ENCODE measurements at regions not wholly inside any gene's neighbourhood (a gene's known extent, or its start where the extent isn't known, plus 50 kb on each side); places are given as distances from the start of the nearest gene placed in this dataset.

DNA sequence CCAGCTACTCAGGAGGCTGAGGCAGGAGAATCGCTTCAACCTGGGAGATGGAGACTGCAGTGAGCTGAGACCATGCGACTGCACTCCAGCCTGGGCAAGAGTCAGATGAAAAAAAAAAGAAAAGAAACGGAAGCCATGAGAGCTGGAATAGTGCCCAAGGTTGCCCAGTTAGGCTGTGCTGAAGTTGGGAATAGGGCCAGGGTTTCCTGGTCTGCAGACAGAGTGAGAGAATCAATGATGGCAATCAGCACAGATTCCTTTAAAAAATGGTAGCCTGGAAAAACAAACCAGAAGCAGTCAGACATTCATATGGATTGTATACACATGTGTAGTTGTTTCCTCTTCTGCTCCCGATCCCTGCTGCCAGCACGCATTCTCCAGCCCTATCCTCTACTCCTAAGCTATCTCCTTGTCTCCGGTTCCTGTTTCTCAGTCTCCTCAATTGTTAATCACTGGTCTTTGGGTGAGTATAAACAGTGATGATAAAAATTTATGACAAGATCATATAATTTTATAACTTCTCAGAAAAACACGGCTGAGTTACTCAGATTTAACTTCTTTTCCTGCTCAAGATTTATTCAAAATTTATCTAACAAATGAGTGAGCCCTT is 316.2 kb upstream of the UMPS start:
- no peak for DNase-seq

- no peak for DNase-seq
Observed at GRCh38 chr3:124415446-124415960, 314.7 kb upstream of the UMPS start.

DNA sequence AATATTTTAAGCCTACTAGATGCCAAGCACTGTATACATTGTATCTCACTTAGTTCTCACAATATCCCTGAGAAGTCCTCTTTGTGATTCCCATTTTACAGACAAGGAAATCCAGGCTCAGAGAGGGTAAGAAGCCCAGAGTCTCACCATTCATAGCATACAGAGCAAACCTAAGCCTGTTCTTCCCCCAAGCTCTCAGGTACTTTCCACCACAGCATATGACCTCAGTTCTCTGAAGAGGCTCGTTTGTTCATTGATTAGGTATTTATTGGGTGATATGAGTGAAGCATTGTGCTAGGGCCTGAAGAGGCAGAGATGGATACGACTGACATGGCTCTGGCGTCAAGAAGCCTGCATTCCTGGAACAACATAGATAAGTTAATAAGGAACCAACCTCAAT is 310.9 kb upstream of the UMPS start:
- no peak for DNase-seq

DNA sequence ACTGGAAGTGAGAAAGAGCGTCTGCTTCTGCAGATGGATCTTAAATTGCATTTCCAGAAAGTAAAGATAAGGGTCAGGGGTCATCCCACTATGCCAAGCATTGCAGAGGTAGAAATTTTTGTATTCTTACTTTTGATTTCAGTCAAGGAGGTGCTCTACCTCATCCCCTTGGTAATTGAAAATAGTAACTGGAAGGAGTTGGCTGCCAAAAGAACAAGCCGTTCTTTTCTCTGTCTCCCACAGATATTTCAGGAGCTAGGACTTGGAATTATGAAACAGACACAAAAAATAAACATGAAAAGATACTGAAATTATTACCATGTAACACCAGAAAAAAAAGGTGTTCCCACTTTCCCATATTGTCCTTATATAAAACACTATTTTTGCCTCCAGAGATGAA is 309.9 kb upstream of the UMPS start:
- no peak for DNase-seq

DNA sequence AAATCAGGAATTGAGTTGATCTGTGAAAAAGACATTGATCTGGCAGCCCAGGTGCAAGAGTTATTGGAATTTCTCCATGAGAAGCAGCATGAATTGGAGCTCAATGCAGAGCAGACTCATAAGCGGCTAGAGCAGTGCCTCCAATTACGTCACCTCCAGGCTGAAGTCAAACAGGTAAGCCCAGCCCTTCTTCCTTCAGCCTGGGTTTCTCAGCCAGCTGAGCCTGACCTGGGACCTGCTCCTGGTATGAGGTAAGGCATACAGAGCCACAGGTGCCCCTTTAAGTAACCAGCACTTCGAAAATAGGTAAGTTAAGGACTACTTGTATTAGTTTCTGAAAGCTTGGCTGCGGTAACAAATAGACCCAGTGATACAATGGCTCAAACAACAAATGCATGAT is 307.4 kb upstream of the UMPS start:
- no peak for DNase-seq

GRCh38 chr3:124424396-124424795 is 305.9 kb upstream of the UMPS start:
- no peak for DNase-seq

DNA sequence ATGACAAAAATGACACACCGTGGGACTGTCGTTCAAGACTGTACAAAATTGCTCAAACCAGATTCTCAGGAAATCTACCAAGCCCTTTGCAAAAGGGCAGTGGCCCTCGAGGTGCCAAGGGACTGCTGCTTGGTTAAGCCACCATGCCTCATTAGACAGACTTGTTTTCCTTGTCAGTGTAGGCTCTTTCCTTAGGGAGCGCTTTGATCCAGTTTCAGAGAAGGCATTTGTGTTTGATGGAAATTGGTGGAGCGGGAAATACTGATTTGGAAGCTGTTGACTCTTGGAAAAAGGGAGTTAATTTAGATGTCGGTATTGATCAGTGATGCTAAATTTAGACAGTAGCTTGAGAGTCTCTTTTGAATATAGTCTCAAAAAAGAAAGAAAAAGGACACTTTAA is 304.3 kb upstream of the UMPS start:
- no peak for DNase-seq

- DNase-seq = no peak
Observed at GRCh38 chr3:124428372-124429128, 301.7 kb upstream of the UMPS start.

DNA sequence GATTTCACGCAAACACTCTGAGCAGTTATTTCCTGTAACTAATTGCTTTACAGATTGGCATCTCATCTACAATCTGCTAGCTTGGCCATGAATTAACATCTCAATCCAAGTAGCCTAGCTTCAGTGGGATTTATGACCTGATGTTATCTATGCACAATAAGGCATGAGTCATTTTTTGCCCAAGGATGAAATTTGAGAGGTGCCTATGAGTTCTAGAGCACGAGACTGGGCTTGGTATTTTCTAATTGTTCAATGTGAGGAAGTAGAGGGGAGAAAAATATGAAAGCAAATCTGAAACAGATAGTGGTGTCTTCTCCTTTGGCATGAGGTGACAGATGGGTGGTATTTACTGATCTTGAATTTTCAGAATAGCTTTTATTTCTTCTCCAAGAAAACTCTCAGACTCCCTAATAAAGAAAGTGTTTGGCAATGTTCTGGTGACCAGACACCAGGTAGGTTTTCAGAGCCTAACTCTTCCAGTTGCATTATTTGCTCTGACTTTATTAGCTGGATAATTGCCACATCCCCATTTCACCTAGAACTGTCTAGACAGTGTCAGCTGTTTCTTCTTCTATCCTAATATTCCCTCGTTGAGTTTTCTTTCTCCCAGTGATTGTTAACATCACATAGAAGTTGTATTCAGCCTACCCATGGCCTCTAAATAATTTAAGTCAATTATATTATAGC is 301.0 kb upstream of the UMPS start:
- no peak for DNase-seq

DNA sequence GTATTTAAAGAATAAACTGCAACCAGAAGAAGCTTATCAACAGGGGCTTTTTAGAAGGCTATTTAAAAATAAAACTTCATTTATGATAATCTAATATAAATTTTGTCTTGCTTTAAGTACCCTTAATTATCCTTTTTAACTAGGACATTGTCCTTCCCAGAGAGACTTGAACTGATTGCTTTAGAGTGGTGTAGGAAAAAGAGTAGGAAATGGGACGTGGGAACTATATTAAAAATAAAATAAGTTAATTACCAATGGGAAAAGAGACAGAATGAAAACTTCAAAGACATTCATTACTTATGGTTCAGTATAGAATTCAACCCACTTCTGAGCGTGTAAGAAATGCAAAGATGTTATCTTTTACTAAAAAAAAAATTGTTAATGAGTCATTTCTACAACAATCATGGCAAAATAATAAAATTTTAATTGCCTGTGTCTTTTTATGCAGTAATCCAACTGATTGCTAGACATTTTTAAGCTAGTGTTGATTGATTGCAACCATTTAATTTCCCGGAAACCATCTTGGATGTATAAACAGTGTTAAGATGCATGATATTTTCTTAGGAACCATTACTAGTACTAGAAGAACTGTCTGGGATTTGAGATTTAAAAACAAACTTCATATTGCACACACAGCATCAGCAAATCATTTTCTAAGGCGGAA is 298.8 kb upstream of the UMPS start:
- DNase-seq = no peak

GRCh38 chr3:124434176-124434575 is 296.1 kb upstream of the UMPS start:
- no peak for DNase-seq

DNA sequence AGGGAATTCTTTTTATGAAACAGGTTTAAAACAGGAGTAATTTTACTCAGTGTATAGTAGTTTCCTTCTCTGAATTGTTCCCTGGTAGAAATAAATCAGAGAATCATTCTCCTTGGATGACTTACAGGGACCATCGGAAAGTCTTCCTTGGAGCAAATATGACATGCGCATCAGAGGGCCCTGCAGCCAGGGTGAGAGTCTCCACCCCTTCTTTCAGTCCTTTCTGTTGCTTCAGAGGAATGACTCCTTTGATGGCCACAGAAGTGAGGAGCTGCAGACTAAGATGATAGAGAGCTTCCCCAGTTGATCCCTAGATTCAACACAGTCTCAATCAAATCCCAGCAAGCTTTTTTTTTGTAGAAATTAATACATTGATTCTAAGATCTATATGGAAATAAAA is 294.8 kb upstream of the UMPS start:
- DNase-seq = no peak

DNA sequence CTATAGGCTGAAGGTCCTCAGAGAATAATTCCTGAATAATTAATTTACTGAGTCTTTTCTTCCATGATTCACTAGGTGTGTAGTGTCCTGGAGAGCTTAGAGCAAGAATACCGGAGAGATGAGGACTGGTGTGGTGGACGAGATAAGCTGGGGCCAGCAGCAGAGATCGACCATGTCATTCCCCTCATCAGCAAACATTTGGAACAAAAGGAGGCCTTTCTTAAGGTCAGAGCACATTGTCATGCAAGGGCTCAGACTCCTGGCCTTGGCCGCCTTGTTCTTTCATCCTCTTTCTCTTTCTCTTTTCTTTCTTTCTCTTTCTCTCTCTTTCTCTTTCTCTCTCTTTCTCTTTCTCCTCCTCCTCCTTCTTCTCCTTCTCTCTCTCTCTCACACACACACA is 291.4 kb upstream of the UMPS start:
- DNase-seq = no peak

DNA sequence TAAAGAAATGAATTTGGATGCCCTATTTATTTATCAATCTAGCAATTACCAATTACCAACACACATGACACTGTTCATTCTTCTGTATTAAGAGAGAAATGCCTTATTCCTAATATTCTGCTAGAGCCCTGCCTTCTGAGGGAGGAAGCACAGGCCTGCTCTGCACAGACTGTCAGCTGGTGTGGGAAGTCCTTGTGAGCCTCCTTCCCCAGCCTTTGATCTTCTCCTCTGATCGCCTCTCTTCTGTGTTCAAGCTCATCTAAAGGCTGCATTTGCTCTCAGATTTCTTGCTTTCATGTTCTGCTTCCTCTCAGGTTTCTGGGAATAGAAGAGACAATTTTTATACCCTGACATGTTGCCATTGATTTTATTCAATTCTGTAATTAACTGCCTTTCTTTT is 290.6 kb upstream of the UMPS start:
- no peak for DNase-seq

DNA sequence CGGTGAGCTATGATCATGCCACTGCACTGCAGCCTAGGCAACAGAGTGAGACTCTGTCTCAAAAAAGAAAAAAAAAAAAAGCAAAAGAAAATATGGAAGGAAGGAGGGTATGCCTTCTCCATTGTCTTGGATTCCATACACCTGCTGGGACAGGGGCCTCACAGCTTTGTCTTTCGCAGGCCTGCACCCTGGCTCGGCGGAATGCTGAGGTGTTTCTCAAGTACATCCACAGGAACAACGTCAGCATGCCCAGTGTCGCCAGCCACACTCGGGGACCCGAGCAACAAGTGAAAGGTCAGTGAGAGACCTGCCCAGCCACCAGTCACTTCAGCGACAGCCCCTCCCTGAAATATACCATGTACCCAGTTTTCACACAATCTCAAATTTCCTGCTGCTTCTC is 288.5 kb upstream of the UMPS start:
- no peak for DNase-seq

- no peak for DNase-seq
Observed at GRCh38 chr3:124442463-124442862, 287.8 kb upstream of the UMPS start.

DNA sequence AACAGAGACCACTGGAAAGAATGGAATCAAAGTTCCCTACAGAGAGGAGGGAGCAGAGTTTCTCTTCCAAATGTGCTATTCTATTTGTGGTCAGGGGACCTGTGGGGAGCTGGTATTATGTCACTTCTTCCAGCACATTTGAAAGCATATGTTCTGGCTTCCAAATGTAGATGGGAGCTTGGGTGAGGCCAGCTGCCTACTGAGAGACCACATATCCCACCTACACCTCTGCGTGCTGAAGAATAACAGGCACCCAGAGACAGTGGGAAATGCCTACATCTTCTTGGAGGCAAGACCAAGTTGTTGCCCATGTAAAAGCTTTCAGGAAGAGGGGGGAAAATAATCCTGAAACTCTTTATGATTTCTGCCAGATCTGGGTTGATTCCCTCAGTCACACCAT is 286.8 kb upstream of the UMPS start:
- no peak for DNase-seq

DNA sequence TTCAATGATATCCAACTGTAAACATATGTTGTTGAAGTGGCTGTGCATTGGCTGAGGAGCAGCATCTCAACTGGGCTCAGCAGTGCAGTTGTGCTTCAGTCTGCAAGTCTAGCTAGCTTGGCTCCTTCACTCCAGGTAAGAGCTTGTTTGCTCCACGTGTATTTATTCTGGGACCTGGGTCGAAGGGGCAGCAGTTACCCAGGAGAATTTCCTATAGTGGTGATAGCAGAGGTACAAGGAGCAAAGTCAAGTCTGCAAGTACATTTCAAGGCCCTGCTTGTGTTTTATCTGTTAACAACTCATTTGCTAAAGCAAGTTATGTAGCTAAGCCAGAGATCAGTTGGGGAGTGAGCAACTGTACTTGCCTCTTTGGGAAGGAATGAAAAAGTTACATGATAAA is 286.2 kb upstream of the UMPS start:
- no peak for DNase-seq

GRCh38 chr3:124444896-124445295 is 285.4 kb upstream of the UMPS start:
- DNase-seq = no peak

DNA sequence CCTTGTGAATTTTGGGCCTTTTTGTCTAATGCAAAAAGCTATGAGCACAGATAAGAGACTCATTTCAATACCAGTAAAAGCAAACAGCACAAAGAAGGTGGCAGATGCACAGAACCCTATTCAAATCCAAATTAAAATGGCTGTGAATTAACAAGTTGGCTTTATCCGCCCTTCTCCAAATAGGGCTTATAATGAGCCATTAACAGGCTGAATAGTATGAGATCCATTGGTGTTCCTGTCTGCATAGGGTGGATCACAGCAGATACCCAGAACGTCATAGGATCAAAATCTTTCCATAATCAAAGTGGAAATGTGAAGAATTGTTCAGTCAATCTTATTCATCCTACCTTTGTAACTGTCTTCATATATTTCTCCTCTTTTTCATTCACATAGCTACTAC is 282.4 kb upstream of the UMPS start:
- DNase-seq = no peak

DNA sequence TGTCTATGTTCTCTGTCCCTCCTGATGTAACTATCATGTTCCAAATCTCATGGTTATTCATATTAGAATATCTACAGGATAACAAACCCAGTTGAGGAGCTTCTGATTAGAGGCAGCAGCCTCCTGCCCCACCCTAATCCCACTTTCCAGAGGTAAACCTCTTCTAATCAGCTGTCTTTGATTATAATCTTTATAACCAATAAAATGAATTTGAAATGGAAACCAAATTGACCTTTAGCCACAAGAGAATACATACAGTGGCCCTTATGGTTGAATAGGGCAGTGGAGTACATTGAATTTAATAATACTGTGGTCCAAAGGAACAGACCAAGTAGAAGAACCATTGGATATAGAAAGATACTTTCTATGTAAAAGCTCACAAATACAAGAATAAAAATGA is 281.3 kb upstream of the UMPS start:
- no peak for DNase-seq

DNA sequence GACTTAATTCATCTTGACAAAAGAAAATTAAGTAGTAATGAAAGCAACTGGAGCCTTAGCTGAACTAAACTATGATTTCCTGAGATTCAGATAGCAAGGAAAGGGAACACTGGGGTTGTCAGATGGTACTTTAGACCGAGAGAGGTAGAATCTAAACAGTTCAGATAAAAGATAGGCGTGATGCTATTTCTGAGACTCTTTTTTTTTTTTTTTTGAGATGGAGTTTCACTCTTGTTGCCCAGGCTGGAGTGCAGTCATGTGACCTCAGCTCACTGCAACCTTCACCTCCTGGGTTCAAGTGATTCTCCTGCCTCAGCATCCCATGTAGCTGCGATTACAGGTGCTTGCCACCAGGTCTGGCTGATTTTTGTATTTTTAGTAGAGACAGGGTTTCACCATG is 279.9 kb upstream of the UMPS start:
- DNase-seq = no peak

- no peak for DNase-seq
Observed at GRCh38 chr3:124451630-124452317, 278.5 kb upstream of the UMPS start.
